A549 (cell line): ENCODE measurements at regions not wholly inside any gene's neighbourhood (a gene's known extent, or its start where the extent isn't known, plus 50 kb on each side); places are given as distances from the start of the nearest gene placed in this dataset.

ENCODE experiments used
- ATAC-seq, 2 experiments: fragments of 200-7000 bp in 1 of 2; fragments of >200 bp in 1 of 2; cut with Nextera tagmentation in 1 of 2; cut with Tn5 transposase in 1 of 2; 3 replicates each; pipeline versions ENCODE4 v1.8.0 to v1.9.1; 2018 to 2020; ENCODE audit warnings: mild to moderate bottlenecking in 1 of 2, moderate library complexity in 1 of 2
- CTCF ChIA-PET: fragments of 300-600 bp; sonication (Branson Sonifier 250); formaldehyde crosslinking; extraction: SDS; loops from one replicate; lab custom pipeline; 2021; ENCODE audit warnings: antibody characterized with exemption, inconsistent platforms; lab: Yijun Ruan, JAX
- POLR2A ChIA-PET: fragments of 350-600 bp; formaldehyde crosslinking; extraction: SDS; loops from one replicate; lab custom pipeline; 2021; ENCODE audit warnings: antibody characterized with exemption, inconsistent platforms; lab: Yijun Ruan, JAX
- DNase-seq, 2 experiments: peaks; one replicate each; pipeline versions ENCODE4 v3.0.0 to v3.0.0-alpha.2; 2011 to 2016; ENCODE audit warnings: low read depth in 1 of 2, low spot score in 1 of 2
- FAIRE-seq: peaks from 2 replicates; lab custom pipeline; 2011; peaks lifted over from hg19 to GRCh38; lab: Jason Lieb, UNC
- H3K27ac ChIP-seq, 2 experiments: fragments of >200 bp; sonication (Bioruptor Twin); formaldehyde crosslinking; 3 replicates each; pipeline ENCODE4 v1.5.1; 2016 to 2017
- H3K4me1 ChIP-seq: fragments of >200 bp; sonication (Bioruptor Twin); formaldehyde crosslinking; 3 replicates; pipeline ENCODE4 v1.6.1; 2016
- H3K4me2 ChIP-seq: fragments of >200 bp; sonication (Bioruptor Twin); formaldehyde crosslinking; 3 replicates; pipeline ENCODE4 v1.6.1; 2016
- H3K4me3 ChIP-seq: fragments of >200 bp; sonication (Bioruptor Twin); formaldehyde crosslinking; 3 replicates; pipeline ENCODE4 v1.5.1; 2016
- H3K9me3 ChIP-seq: fragments of >200 bp; sonication (Bioruptor Twin); formaldehyde crosslinking; 3 replicates; pipeline ENCODE4 v1.6.1; 2016
- BHLHE40 ChIP-seq: IDR thresholded peaks from 2 replicates; pipeline ENCODE4 v1.6.1; 2012; ENCODE audit warnings: low read depth, low read length, inconsistent platforms
- CBX2 ChIP-seq: fragments of 200-600 bp; sonication (generic); IDR thresholded peaks from 2 replicates; pipeline ENCODE4 v1.6.1; 2016; ENCODE audit warnings: low read depth, mild to moderate bottlenecking, borderline replicate concordance
- CBX8 ChIP-seq: fragments of 200-600 bp; sonication (generic); IDR thresholded peaks from 2 replicates; pipeline ENCODE4 v1.6.1; 2016
- CEBPB ChIP-seq, 2 experiments: fragments of >200 bp in 1 of 2; sonication (Bioruptor Twin) in 1 of 2; formaldehyde crosslinking in 1 of 2; IDR thresholded peaks; 2 replicates each; pipeline ENCODE4 v1.6.1; 2012 to 2016
- EP300 ChIP-seq, 2 experiments: fragments of >200 bp; sonication (Bioruptor Twin); formaldehyde crosslinking; IDR thresholded peaks; 2 replicates in 1 of 2; 3 replicates in 1 of 2; pipeline ENCODE4 v1.6.1; 2016 to 2017
- ESRRA ChIP-seq: fragments of 150-350 bp; IDR thresholded peaks from 2 replicates; pipeline ENCODE4 v1.6.1; 2014; ENCODE audit warnings: mild to moderate bottlenecking, low read length, borderline replicate concordance
- FOSB ChIP-seq: fragments of 250-450 bp; sonication (Bioruptor Pico); IDR thresholded peaks from 2 replicates; pipeline ENCODE4 v1.5.0; 2020; ENCODE audit warnings: mild to moderate bottlenecking, moderate library complexity
- FOSL2 ChIP-seq, 2 experiments: fragments of 450-650 bp in 1 of 2; fragments of >200 bp in 1 of 2; sonication (Bioruptor Twin) in 1 of 2; formaldehyde crosslinking; IDR thresholded peaks; 2 replicates each; pipeline versions ENCODE4 v1.5.0 to v1.6.1; 2016 to 2020; ENCODE audit warnings: mild to moderate bottlenecking in 1 of 2, moderate library complexity in 1 of 2
- GATA3 ChIP-seq: IDR thresholded peaks from 2 replicates; pipeline ENCODE4 v1.6.1; 2012; ENCODE audit warnings: borderline replicate concordance
- HOXB13 ChIP-seq: fragments of 250-450 bp; sonication (Bioruptor Pico); IDR thresholded peaks from 2 replicates; pipeline ENCODE4 v1.5.0; 2020; ENCODE audit warnings: low read depth, mild to moderate bottlenecking, moderate library complexity
- JUN ChIP-seq, 2 experiments: fragments of >200 bp; sonication (Bioruptor Twin); formaldehyde crosslinking; IDR thresholded peaks; 2 replicates in 1 of 2; 3 replicates in 1 of 2; pipeline ENCODE4 v1.6.1; 2016 to 2017
- KDM1A ChIP-seq: fragments of 200-600 bp; sonication (generic); IDR thresholded peaks from 2 replicates; pipeline ENCODE4 v1.6.1; 2016; ENCODE audit warnings: low read depth, mild to moderate bottlenecking
- KDM5A ChIP-seq: fragments of 200-600 bp; sonication (generic); IDR thresholded peaks from 2 replicates; pipeline ENCODE4 v1.6.1; 2016; ENCODE audit warnings: antibody characterized with exemption, mild to moderate bottlenecking
- MAZ ChIP-seq: fragments of 150-350 bp; IDR thresholded peaks from 2 replicates; pipeline ENCODE4 v1.6.1; 2014; ENCODE audit warnings: antibody characterized with exemption, low read depth, low read length, borderline replicate concordance
- RCOR1 ChIP-seq: fragments of 150-350 bp; IDR thresholded peaks from 2 replicates; pipeline ENCODE4 v1.6.1; 2014; ENCODE audit warnings: antibody characterized with exemption, low read length, low read depth
- REST ChIP-seq: fragments of 200-600 bp; sonication (generic); IDR thresholded peaks from 2 replicates; pipeline ENCODE4 v1.6.1; 2016; ENCODE audit warnings: antibody characterized with exemption, mild to moderate bottlenecking, moderate library complexity
- RNF2 ChIP-seq: fragments of 200-600 bp; sonication (generic); IDR thresholded peaks from 2 replicates; pipeline ENCODE4 v1.6.1; 2016; ENCODE audit warnings: low read depth, mild to moderate bottlenecking, antibody characterized with exemption, moderate library complexity, borderline replicate concordance
- WGBS: methylation state at CpG from one replicate; pipeline ENCODE4 v1.1.6; 2017; ENCODE audit errors: missing lambda C conversion rate; 5-methylcytosine and 5-hydroxymethylcytosine counted together
- TF ChIP-seq, protein P1 (sequence below): fragments of 250-450 bp; sonication (Bioruptor Pico); IDR thresholded peaks from 2 replicates; pipeline ENCODE4 v1.5.0; 2020; ENCODE audit warnings: low read depth, mild to moderate bottlenecking, moderate library complexity
- TF ChIP-seq, protein P2 (sequence below): fragments of 450-650 bp; IDR thresholded peaks from 2 replicates; pipeline ENCODE4 v1.6.1; 2014; ENCODE audit warnings: antibody characterized with exemption

- DNase-seq: no peak
- H3K4me3 ChIP-seq: no peak overlapping the region
- POLR2A ChIA-PET: no interaction called here
- FAIRE-seq: no peak
- TF ChIP-seq, protein P1, sequence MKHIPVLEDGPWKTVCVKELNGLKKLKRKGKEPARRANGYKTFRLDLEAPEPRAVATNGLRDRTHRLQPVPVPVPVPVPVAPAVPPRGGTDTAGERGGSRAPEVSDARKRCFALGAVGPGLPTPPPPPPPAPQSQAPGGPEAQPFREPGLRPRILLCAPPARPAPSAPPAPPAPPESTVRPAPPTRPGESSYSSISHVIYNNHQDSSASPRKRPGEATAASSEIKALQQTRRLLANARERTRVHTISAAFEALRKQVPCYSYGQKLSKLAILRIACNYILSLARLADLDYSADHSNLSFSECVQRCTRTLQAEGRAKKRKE (CRISPR knock-in tag): no peak
- TF ChIP-seq CBX2: no peak
- no peak for TF ChIP-seq REST
- TF ChIP-seq RNF2: no peak
- no peak for TF ChIP-seq JUN (IDR thresholded peaks at IDR 0.05)
- TF ChIP-seq CBX8: no peak
- TF ChIP-seq CEBPB (IDR thresholded peaks at IDR 0.05): no peak
- TF ChIP-seq RCOR1: no peak
- TF ChIP-seq HOXB13 (CRISPR knock-in tag): no peak
- no peak for TF ChIP-seq BHLHE40
- TF ChIP-seq KDM5A: no peak
- TF ChIP-seq MAZ: no peak
- TF ChIP-seq FOSL2 (IDR thresholded peaks at IDR 0.05): no peak
- TF ChIP-seq FOSL2 (CRISPR knock-in tag; IDR thresholded peaks at IDR 0.05): no peak
- TF ChIP-seq, protein P2, sequence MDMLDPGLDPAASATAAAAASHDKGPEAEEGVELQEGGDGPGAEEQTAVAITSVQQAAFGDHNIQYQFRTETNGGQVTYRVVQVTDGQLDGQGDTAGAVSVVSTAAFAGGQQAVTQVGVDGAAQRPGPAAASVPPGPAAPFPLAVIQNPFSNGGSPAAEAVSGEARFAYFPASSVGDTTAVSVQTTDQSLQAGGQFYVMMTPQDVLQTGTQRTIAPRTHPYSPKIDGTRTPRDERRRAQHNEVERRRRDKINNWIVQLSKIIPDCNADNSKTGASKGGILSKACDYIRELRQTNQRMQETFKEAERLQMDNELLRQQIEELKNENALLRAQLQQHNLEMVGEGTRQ: no peak
- no peak for TF ChIP-seq KDM1A
- no peak for TF ChIP-seq FOSB
- no peak for TF ChIP-seq ESRRA
- no peak for TF ChIP-seq GATA3
- TF ChIP-seq EP300 (IDR thresholded peaks at IDR 0.05): no peak
- TF ChIP-seq, all 56 proteins: peak for 0
- 88% methylated on average over 5 of the region's 5 CpGs for WGBS
- Histone ChIP-seq H3K4me2 (no peak overlapping the region), H3K9me3 (no peaks in the 10 kb centered on the region), H3K4me1 (no peaks in the 10 kb centered on the region), H3K27ac (no peak overlapping the region)
- ATAC-seq: no peak
- CTCF ChIA-PET: interaction anchor here (0.8 to 1.4 kb wide), 2 partner anchors 12 to 309 kb away, joined by 3 to 5 read pairs; no protein-coding TSS in a partner anchor
Measured at GRCh38 chr1:115448282-115449044, 110.4 kb upstream of the NGF start.

DNA sequence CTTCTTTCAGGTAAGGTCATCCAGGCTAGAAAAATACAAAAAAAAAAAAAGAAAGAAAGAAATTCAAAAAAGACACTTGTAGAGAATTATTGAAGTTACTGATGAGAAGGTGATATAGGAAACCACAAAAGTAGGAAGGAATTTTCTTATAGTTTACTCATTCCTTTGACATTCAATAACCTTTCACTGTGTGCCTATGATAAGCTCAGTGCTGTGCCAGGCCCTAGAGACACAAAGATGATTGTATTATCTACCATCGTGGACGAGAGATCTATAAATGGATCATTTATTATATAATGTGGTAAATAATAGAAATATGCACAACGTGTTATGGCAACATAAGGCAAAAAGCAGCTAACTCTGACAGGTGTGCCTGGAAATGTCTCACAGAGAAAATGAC lies 109.6 kb upstream of the NGF start:
- Histone ChIP-seq H3K4me3 (no peak overlapping the region), H3K27ac (no peak overlapping the region), H3K9me3 (no peaks in the 10 kb centered on the region), H3K4me2 (no peak overlapping the region), H3K4me1 (no peaks in the 10 kb centered on the region)
- 5% methylated on average over 3 of the region's 3 CpGs for WGBS
- DNase-seq (no peak), ATAC-seq (no peak), FAIRE-seq (no peak)
- ChIA-PET CTCF (interaction anchor here (0.6 to 1.4 kb wide), 3 partner anchors 13 to 309 kb away, joined by 3 to 5 read pairs (median 3); no protein-coding TSS in a partner anchor), POLR2A (no interaction called here)
- no peak for TF ChIP-seq CBX2
